ENCODE measurements at regions not wholly inside any gene's neighbourhood (a gene's known extent, or its start where the extent isn't known, plus 50 kb on each side); places are given as distances from the start of the nearest gene placed in this dataset.

DNA sequence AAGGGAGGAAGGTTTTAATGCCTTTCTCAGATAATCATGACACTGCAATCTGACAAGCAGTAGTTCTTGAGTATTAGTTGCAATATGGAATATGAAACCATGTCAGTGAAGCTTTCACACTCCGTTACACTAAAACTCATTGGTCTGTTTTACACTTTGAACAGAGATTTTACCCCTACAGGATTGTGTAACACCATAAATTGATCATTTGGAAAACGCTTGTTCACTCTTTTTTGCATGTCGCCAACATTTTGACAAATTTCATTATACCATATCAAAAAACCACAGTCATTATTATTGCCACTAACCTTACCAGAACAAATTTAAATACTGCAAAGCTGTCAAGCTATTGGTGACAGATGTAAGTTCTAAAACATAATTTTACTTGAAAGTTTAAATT lies 404.8 kb upstream of the THBS1 start:
- DNase-seq (ENCODE audit: low read depth in 2 of 2): no peak

DNA sequence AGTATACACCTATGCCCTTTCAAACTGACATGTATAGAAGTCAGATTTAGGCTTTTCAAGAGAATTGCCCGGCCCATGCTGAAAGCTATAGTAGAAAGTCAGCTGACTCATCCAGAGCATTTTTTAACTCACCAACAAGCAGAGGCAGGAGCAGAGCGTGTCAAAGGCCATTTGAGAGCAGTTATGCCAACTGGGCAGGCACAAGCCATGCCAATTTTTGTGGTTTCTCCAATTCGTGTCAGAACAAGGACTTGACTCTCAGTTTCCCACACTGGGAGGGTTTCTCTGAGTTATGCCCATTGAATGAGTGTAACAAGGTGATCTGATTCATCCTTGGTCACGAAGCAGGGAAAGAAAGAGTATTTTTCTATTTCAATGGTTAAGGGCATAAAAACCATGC lies 403.3 kb upstream of the THBS1 start:
- no peak for DNase-seq (ENCODE audit: low read depth in 2 of 2)

GRCh38 chr15:39180030-39180429 lies 400.8 kb upstream of the THBS1 start:
- DNase-seq (ENCODE audit: low read depth in 2 of 2): no peak

DNA sequence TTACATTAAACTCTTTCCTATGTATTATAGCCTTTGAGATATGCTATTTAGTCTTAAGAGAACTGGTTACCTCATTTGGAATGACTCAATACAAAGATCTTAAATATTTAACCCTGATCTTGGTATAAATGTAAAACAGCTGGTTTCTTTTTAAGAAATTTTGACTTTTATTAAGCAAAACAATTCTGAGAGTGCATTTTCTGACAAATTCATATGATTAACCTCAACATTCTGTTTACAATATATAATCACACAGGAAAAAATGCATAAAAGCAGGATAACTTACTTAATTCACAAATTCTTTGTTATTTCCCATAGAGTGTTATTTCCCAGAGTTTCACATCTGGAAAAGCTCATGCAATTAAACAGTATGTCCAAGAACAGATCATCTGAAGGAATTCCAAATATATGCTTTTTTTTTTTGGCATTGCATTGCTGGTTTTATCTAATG lies 400.4 kb upstream of the THBS1 start:
- DNase-seq (ENCODE audit: low read depth in 2 of 2): no peak

- DNase-seq (ENCODE audit: low read depth in 2 of 2): no peak
Measured at GRCh38 chr15:39181056-39181747, 399.7 kb upstream of the THBS1 start.

DNA sequence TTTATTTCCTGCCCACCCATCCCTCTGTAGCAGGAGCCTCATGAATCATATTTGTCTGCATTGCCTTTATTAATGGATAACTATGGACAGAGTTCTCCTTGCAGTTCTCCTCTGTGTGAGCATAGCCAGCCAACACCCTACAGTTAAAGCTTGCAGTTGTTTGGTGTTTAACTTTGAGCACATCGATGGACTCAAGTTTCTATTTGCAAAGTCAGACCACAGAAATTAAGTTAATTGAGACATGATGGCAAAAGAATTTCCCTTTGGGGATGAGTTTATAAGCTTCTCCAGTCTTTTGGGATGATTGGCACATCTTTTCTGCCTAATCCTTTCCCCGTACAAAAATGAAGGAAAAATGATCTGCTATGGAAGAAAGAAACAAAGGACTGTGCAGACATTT lies 398.9 kb upstream of the THBS1 start:
- DNase-seq (ENCODE audit: low read depth in 2 of 2): no peak

- DNase-seq (ENCODE audit: low read depth in 2 of 2): no peak
Measured at GRCh38 chr15:39183164-39183881, 397.6 kb upstream of the THBS1 start.

DNA sequence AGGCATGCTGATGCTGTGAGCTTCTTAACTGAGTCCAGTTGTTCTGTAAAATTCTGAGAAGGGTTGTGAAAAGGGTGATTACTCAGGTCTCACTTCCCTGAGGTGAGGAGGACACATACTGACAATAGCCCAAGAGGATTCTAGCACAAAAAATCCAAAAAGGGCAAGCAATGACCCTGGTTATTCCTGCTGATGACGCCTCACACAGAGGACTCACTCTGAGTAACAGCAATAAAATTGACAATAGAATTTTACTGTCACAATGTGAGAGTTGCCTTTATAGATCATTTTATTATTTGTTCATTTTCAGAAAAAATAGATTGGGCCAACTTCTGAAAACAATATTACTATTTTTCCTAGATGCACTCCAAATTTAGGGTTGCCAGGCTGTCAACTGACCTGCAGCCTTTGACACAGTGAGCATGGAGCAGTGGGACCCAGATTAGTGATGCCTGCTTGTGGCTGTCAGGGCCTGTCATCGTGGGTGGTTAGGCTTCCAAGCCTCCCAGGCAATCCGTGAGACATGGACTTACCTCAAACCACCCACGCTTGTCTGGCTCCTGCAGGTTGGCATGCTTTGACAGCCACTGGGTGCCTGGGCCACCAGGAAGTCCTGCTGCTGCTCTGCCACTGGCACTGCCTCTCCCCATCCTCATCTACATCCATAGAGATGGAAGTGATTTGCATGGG lies 396.0 kb upstream of the THBS1 start:
- DNase-seq (ENCODE audit: low read depth in 2 of 2): no peak

DNA sequence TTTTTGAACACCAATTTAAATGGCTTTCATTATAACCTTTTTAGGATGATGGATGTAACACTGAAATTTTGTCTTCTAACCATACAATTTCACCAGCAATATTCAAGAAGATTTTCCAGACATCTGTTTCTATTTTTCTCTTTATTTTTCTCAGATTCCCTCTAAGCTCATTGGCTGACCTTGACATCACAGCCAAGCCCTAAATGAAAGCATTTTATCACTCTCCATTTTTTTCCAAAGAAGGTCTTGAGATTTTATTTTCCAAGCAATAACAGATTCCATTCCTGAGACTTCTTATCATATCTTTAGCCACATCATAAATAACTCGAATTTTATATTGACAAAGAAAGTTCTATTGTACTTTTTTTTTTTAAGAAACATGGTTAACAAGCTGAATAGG lies 392.6 kb upstream of the THBS1 start:
- no peak for DNase-seq (ENCODE audit: low read depth in 2 of 2)

DNA sequence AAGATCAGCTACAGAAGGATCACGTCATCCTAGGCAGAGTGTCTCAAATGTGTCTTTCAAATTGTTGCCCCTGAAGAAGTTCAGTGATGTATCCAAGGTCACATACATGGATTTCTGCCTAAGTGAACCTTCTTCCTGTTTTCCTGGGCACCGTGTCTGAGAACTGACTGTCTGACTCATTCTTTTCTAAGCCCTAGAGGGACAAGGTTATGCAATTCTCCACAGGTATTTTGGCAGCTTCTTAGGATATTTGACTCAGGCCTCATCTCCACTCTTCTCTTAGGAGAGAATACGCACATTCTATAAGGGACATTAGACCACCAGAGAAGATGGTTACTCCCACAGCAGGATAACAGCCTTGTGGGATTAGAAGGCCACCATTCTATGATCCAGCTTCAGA lies 391.9 kb upstream of the THBS1 start:
- DNase-seq (ENCODE audit: low read depth in 2 of 2): no peak

DNA sequence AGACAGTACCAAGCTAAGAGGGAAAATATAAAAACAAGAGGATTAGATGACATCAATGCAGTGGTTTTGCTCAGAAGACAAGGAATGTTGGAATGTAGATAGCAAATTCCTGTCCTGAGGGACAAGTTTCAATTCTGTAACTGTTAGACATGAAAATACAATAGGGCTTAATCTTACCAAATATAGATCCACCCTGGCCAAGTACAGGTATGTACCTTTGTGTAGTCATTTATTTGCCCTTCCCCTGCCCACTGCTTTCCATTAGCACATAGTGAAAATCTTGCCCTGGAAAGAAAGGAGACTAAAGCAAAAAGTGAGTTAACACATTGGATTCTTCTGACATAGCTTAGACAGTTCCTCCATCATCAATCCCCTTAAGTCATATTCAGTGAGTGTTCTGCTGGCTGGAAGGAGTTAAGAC lies 389.0 kb upstream of the THBS1 start:
- no peak for DNase-seq (ENCODE audit: low read depth in 2 of 2)

GRCh38 chr15:39192351-39192750 lies 388.5 kb upstream of the THBS1 start:
- no peak for DNase-seq (ENCODE audit: low read depth in 2 of 2)

DNA sequence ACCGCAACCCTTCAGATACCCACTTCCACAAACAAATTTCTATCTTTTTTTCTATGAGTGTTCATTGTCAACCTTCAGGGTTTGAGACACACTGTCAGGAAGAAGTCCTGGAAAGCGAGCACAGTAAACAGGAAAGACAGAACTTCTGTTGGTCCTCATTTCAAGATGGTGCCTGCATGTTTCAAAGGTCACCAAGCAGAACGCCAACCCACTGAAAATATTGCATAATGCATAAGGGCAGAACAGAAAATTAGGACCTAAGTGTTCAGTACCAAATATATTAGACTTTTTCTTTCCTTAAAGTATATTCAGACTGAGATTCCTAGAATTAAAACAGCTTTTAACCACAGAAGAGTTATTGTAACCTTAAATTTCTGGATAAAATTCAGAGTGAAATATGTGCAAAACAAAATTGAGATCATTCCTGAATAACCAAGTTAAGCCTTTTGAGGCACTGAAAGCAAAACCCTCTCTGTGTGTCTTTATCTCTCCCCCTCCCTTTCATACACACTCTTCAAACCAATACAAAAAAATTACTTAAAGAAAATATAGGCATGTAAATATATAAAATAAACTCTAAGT lies 387.8 kb upstream of the THBS1 start:
- DNase-seq (ENCODE audit: low read depth in 2 of 2): no peak

DNA sequence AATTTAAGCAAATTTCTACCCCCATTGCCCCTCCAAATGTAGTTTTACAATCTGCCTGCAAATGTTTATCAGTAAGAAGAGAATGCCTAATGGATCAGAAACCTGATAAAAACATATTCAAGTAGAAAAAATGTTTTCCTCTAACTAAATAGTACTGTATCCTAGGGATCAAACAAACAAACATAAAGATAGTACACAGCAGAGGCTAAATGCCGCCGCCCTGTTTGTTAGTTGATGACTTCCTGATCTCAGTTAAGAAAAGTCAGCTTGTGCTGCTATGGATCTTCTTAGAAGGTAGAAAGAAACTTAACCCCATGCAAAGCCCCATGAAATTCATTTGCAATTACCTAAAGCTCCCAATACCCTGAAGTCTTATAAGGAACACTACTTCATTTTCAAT lies 387.3 kb upstream of the THBS1 start:
- DNase-seq (ENCODE audit: low read depth in 2 of 2): no peak

GRCh38 chr15:39194106-39194830 lies 386.6 kb upstream of the THBS1 start:
- DNase-seq (ENCODE audit: low read depth in 2 of 2): no peak

DNA sequence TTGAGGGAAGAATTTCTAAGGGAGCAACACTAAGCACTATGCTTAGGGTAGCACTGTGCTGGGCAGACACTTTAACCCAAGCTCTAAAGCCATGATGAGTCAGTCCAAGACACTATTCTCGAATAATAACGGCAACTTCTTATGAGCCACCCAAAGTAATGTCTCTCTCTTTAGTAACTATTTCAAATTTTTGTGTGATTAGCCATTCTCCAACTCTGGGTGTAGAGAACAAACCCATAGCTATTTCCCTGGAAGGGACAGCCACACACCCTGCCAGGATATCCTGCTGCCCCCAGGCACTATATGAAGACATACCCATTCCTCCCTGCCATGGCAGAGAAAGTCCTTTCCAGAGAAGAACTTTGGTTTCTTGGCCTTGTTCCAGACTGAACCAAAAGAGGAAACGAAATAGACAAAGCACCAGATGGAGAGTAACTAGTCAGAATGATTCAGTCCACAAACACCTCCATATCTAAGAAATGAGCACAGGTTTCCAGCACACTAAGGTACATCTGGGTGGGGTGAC lies 384.9 kb upstream of the THBS1 start:
- DNase-seq (ENCODE audit: low read depth in 2 of 2): no peak

DNA sequence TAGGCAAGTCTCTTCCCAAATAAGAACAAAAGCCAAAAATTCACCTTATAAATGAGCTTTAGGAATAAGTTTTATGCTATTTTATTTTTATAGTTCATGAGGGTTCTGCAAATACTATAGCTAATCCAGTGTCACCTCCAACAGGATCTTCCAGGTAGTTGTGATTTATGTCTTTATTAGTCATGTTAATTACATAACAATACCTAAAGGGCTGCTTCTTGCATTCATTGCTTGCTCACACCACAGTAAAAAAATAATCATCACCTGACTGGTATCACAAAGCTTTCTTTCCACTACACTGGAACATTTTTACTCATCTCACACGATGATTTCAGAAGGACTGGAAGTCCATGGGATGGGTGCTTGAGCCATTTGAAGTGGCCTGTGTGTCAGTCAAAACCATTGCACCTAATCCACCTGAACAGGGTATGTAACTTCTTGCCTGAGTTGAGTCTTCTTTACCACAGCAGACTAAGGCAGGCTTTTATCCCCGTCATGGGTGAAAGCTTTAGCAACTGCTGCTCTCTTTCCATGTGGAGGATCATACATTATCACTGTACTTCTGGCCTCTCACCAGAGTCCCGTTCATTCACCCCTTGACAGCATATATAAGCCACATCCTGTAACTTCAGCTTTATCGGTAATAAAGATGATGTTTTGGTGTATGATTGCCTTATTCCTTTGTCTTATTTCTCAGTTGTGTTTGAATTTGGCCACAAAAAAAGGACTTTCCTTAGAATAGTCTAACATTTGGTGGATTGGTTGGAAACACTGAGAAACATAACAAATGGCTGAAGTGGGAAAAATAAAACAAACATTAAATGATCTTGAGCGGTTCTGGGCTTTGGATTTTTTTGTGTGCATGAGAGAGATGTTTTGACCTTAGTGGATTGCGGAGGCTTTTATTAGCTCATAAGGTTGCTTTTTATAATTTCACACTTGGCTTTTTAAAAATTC lies 382.6 kb upstream of the THBS1 start:
- no peak for DNase-seq (ENCODE audit: low read depth in 2 of 2)

- DNase-seq (ENCODE audit: low read depth in 2 of 2): no peak
Measured at GRCh38 chr15:39199076-39199475, 381.8 kb upstream of the THBS1 start.

- DNase-seq (ENCODE audit: low read depth in 2 of 2): no peak
Measured at GRCh38 chr15:39200586-39200985, 380.3 kb upstream of the THBS1 start.

GRCh38 chr15:39202641-39203040 lies 378.2 kb upstream of the THBS1 start:
- DNase-seq (ENCODE audit: low read depth in 2 of 2): no peak

Data from stimulated activated CD8-positive, alpha-beta memory T cell treated with anti-CD3 and anti-CD28 coated beads, Interleukin-15, amount 100 ng/mL, for 4 hours (primary cell).